ENCODE measurements at regions not wholly inside any gene's neighbourhood (a gene's known extent, or its start where the extent isn't known, plus 50 kb on each side); places are given as distances from the start of the nearest gene placed in this dataset.

DNA sequence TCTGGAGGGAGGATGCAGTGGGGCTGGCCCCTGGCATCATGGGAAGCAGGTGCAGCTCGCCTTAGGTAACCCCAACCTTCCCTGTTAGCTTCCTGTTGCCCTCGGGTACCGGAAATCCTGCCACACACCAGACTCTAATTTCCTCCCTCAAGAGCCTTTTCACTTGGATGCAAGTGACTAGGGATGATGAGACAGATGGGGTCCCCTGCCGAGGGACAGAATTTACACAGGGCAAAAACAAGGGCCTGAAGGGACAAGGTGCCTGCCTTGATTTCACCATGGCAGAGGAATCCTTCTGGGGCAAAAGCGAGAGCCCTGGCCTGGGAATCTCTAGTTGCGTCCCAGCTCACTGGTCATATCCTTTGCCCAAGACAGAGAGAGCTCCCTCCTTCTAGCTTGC, 263.1 kb downstream of the LOXHD1 start:
- no peak for TF ChIP-seq POLR2A (IDR thresholded peaks at IDR 0.05)
- TF ChIP-seq, protein P1, sequence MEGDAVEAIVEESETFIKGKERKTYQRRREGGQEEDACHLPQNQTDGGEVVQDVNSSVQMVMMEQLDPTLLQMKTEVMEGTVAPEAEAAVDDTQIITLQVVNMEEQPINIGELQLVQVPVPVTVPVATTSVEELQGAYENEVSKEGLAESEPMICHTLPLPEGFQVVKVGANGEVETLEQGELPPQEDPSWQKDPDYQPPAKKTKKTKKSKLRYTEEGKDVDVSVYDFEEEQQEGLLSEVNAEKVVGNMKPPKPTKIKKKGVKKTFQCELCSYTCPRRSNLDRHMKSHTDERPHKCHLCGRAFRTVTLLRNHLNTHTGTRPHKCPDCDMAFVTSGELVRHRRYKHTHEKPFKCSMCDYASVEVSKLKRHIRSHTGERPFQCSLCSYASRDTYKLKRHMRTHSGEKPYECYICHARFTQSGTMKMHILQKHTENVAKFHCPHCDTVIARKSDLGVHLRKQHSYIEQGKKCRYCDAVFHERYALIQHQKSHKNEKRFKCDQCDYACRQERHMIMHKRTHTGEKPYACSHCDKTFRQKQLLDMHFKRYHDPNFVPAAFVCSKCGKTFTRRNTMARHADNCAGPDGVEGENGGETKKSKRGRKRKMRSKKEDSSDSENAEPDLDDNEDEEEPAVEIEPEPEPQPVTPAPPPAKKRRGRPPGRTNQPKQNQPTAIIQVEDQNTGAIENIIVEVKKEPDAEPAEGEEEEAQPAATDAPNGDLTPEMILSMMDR (IDR thresholded peaks at IDR 0.05), result no peak

All from thyroid gland (tissue), 4 donors.